ENCODE measurements at regions not wholly inside any gene's neighbourhood (a gene's known extent, or its start where the extent isn't known, plus 50 kb on each side); places are given as distances from the start of the nearest gene placed in this dataset.
"Not testable (repeated sequence)": the region's sequence is repeated elsewhere in the genome, so short reads cannot be mapped to it uniquely, and the experiment has no call there.

DNA sequence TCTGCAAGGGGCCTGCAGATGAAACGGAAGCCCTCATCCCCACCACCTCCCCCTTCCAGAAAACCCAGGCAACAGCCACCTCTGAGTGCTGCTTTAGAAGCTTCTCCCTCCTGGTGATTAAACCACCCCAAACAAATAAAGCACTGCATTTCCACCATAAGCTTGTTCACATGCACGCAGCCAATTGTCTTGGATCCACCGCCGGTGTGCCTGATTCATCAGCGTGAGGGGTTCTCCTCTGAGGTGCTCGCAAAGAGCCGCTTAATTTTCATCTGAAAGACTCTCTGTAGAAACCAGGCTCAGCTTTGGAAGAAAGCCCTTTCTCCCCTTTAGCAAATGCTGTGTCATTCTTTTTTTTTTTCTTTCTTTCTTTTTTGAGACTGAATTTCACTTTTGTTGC is 155.2 kb upstream of the EEF2KMT start:
- no peak for DNase-seq (ENCODE audit: low read depth)

DNA sequence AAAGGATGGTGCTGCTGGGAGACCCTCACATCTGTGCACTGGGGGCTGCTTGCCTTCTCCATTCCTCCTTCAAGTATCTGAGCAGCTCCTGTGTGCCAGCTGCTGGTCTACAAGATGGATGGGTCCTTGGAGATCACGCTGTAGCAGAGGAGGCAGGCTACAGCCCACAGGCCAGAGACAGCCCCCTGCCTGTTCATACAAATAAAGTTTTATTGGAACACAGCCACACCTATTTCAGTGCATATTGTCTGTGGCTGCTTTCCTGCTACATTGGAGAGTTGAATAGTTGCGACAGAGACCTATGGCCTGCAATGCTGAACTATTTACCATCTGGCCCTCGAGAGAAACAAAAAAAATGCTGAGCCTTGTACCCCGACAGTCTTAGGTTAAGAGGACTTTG is 149.8 kb upstream of the EEF2KMT start:
- DNase-seq (ENCODE audit: low read depth) = not testable (repeated sequence)

DNA sequence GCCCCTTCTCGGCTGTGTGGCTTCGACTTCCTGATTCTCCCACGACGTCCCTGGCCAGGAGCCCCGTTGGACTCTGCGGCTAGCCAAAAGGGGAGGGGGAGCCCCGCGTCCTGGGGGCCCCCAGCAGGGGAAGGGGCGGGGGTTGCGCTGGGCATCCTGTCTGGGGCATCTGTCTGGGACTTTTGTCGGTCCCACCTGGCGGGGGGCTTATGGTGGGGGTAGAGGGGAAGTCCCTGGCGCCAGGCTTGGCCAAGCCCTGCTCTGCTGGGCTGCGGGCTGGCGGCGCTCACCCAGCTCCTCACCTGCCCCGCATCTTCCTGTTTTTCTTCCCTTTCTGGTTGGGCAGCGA is 142.7 kb upstream of the EEF2KMT start:
- DNase-seq (ENCODE audit: low read depth) = not testable (repeated sequence)

DNA sequence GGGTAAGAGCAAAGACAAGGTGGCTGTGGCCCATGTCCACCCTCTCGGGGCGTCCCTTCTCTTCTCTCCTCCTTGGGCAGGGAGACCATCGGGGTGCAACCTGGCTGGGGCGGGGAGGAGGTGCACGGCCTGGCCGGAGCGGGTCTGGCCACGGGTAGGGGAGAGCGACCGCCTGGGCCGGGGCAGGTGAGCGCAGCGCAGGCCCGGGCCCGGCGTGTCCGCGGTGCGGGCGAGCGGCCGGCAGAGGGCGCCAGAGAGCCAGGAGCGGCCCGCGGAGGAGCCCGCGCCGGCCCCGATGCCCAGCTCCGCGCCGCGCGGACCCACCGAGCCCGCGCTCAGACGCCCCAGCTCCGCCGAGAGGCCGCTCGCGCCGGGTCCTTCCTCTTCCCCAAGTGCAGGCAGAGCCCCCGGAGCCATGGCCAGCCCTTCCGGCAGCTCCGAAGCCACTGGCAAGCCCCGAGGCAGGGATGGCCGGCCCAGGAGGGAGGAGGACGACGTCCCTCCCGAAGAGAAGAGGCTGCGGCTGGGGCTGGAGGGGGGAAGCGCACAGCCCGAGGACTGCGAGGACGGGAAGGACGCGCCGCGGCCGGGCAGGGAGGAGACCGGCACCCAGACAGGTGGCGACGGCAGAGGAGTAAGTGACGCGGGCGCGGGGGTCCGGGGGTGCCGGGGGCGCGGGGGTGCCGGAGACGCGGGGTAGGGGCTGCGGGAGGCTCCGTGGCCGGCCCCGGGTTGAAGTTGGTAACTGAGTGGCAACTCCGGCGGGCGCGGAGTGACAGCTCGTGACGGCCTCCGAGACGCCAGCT is 142.1 kb upstream of the EEF2KMT start:
- not testable (repeated sequence) for DNase-seq (ENCODE audit: low read depth)

DNA sequence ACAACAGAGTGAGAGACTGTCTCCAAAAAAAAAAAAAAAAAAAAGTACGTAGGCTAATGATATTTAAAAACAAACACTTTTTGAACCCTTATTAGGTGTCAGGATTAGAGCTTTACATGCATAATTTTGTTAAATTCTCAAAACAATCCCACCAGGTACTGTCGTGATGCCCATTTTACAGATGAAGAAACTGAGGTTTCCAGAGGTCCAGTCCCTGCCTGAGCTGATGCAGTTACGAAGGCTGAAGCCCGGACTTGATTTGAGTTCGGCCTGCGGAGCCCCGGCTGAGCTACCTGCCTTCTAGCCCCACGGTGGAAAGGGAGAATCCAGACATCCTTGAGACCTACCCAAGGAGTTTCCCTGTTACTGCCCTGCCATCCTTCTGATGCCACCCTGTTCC is 137.5 kb upstream of the EEF2KMT start:
- DNase-seq (ENCODE audit: low read depth) = no peak

DNA sequence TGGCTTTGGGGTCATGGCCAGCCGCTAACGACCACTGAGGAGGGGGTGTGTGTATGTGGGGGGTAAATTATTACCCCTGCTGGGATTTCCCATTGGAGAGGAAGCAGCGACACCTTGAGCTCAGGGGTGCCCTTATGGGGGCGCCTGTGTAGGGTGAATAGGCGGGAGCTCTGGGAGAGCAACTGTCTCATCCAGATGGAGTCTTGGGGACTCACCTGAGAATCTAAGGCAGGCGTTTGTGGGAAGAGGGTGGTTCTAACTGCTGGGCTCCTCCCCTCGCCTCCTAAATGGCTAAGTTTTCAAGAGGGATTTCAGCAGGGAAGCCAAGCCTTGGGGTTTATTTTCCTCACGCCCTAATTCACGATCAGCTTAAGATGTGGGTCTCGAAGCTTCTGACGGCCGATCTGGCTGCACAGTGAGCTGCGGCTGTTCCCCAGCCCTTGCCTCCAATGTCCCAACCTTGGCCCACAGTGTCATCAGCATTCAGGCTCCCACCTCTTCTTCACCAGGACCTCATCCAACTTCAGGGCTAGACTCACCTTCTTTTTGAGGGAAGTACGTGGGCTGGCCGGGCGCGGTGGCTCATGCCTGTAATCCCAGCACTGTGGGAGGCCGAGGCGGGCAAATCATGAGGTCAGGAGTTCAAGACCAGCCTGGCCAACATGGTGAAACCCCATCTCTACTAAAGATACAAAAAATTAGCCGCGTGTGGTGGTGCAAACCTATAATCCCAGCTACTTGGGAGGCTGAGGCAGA is 136.9 kb upstream of the EEF2KMT start:
- no peak for DNase-seq (ENCODE audit: low read depth)

DNA sequence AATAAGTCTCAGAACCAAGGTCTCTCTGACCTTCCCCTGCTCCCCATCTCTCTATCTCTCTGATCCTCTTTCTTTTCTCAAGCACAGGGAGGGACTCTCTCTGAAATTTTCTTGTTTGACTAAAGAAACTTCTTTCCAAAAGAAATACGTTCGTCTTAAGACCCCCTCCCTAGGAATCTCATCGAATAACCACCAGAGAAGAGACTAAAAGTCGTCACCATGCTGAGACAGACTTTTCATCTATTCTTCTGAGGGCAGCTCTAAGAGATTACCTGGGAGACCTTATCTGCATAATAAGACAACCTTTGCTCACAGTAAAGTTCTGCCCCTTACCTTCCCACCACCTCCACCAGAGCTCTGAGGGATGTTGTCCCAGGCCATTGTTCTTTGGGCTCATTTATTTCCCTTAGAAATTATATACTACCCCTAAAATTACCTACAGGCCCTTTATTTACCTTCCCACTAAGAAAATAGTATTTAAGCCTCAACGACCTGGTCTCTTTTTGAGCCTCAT is 133.7 kb upstream of the EEF2KMT start:
- no peak for DNase-seq (ENCODE audit: low read depth)

DNA sequence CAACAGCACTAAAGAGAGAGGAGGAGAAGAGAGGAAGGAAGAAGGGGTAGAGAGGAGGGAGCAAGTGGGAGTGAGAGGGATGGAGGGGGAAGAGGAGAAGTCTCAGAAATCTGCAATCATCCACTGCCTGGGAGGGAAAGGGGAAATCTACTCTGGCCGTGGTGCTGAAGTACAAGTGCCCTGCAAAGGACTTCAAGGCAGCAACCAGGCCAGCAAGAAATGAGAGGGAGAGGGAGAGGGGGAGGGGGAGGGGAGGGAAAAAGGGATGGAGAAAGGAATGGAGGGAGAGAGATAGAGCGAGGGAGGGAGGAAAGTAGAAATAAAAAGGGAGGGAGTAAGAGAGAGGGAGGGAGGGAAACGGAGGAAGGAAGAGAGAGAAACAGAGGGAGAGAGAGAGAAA is 130.8 kb upstream of the EEF2KMT start:
- DNase-seq (ENCODE audit: low read depth) = no peak

DNA sequence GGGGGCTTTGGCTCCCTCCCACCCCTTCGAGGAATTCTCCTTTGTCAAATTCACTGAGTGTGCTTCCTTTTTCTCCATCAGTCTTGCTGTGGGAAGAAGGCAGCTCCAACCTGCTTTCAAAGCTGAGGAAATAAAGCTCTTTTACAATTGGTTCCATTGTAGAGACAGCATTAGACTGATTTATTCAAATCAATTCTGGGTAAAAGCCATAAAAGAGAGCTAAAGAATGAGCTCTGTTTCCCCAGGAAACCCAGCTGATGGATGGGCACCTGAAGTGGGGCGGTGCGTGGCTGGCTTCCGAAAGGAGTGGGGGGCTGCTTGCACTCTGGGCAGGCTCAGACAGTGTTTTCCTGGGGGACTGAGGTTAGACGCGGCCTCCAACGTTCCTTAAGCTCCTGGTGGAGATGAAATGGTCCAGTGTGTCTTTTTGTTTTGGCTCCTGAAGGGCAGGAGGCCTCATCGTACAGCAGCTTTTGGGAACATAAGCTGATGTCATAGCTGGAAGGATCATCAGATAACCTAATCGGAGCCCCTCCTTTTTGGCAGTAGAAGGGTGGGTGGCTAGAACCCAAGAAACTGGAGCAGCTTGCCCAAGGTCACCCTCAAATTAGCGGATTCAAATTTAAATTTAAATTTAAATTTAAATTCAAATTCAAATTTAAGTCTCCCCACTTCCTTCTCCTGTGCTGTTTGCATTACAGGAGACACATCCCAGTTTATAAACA is 128.5 kb upstream of the EEF2KMT start:
- no peak for DNase-seq (ENCODE audit: low read depth)

DNA sequence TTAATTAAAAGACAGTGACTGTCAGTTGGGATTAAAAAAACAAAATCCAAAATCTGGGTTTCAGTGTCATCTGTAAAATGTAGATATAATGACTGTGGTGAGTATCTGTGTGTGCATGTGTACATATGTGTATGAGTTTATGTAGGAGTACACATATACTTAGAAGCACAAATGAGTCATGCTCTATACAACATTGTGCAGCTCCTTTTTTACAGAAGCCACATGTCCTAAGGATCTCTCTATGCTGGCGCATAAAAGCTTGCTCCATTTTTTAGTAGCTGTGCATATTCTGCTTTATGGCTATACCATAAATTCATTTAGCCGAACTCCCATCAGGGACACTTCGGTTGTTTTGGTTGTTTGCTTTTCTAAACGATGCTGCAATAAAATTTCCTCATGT is 125.2 kb upstream of the EEF2KMT start:
- no peak for DNase-seq (ENCODE audit: low read depth)

DNA sequence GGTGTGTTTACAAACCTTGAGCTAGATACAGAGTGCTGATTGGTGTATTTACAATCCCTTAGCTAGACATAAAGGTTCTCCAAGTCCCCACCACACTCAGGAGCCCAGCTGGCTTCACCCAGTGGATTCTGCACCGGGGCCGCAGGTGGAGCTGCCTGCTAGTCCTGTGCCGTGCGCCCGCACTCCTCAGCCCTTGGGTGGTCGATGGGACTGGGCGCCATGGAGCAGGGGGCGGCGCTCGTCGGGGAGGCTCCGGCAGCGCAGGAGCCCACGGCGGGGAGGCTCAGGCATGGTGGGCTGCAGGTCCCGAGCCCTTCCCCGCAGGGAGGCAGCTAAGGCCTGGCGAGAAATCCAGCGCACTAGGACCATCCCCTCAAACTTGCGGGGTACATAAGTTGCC is 124.2 kb upstream of the EEF2KMT start:
- not testable (repeated sequence) for DNase-seq (ENCODE audit: low read depth)

DNA sequence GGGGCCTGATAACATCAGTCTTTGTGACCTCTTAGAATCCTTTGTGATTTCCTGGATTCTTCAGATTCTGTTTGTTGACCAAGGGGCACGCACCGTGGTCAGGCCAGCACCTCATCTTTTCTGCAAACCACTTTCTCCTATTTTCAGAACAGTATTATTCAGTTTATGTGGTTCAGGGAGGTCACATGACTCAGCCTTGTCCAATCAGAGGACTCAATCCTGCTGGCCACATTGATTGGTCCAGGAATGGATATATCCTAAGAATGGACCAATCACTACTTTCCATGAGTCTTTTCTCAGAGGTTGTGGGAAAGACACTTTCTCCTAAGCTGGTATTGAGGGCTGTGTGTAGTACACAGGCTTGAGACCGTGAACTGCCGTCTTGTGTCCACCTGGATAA is 123.1 kb upstream of the EEF2KMT start:
- DNase-seq (ENCODE audit: low read depth) = no peak

DNA sequence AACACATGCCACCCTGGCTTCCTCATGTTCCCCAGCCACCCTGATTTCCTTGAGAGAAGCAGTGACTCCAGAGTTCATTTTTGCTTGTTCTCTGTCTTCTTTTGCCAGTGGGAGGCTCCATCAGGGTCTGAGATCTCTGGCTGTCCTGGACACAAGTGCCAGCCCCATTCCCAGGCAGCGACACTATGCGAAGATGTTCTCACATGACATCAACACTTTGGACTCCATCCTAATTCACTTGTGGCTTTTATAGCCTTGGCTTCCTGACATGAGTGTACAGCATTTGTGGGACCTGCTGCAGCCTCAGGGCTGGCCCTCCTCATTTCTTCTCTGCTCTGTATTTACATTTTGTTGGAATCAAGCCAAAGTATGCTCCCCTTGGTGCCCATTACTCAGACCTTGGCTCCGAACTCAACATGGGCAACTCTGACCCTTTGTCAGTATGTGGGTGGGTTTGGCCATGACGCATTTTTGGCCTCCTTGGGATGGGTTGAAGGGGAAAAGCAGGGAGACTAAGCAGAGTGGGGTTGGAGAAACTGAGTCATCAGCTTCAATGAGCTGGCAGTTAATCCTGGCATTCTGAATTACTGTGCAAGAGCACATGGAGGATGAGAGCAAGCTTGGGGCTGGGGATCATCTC is 119.0 kb upstream of the EEF2KMT start:
- peak; percentile 8 for DNase-seq (ENCODE audit: low read depth)

DNA sequence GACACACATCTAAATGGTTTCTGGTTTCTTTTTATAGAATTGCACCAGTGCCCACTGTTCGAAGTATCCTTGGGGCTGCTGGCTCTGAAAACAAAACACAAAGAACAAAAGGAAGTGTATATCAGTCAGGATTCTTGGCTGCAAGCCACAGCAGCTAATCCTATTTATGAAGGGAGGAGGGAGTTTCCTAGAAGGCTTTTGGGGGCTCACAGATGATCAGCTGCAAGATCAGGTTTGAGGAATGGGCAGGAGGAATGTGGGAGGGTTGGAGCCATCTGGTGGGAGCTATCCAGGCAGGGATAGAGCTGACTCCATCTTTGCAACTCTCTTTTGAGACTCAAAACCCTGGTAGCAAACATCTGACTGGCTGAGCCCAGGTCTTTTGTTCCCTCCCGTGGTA is 118.3 kb upstream of the EEF2KMT start:
- DNase-seq (ENCODE audit: low read depth) = no peak

DNA sequence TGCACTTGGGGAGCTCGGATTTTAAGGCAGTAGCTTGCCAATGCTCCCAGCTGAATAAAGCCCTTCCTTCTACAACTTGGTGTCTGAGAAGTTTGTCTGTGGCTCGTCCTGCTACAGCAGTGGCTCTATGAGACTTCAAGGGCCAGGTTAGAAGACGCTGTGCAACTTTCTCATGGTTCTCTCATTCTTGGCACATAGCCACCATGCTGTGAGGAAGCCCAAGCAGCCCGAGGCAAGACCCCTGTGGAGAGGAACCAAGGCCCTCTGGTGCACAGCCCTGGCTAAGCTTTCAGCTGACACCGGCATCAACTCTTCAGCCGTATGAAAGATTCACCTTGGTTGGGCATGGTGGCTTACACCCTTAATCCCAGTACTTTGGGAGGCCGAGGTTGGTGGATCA is 116.9 kb upstream of the EEF2KMT start:
- DNase-seq (ENCODE audit: low read depth) = no peak

DNA sequence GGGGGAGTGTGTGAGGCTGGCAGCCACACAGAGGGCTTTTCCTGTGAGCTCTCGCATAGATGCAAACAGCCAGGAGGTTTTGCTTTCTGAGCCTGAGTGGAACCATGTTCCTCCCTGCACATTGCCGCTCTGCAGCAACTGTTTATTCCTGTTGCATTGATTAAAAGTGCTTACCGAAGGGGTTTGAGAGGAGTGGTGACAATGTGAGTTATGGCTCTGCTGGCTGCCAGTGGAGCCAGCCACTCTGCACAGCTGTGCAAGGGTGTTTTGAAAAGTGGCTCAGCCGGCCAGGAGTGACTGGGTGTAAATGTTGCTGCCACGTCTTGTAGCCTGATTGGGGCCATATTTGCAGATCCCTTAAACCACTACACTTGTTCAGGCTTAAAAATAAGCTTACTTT is 114.9 kb upstream of the EEF2KMT start:
- not testable (repeated sequence) for DNase-seq (ENCODE audit: low read depth)

DNA sequence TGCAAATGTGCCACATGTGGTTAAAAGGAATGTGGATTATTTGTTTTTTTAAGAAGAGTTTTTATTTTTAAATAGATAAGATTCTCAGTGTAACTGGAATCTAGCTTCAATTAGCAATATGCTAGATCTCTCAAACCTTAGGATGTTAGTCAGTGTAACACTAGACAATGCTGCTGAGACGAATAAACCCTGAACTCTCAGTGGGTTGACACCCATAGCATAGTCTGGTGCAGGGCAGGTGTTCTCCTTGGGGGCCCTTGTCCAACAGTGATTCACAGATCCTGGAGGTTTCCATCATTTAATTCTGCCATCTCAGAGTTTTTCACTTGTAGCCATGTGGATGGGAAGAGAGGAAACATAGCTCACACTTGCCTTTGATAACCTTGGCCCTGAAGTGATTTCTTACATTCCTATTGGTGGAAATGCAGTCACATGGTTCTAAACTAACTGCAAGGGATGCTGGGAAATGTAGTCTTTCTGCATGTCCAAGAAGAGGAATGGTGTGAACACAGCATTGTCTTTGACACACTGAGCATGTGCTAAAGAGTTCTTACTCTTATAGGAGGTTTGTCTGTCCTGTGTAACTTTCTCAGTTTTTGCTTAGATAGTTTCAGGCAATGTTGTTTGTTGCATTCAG is 110.4 kb upstream of the EEF2KMT start:
- DNase-seq (ENCODE audit: low read depth) = peak; percentile 36

DNA sequence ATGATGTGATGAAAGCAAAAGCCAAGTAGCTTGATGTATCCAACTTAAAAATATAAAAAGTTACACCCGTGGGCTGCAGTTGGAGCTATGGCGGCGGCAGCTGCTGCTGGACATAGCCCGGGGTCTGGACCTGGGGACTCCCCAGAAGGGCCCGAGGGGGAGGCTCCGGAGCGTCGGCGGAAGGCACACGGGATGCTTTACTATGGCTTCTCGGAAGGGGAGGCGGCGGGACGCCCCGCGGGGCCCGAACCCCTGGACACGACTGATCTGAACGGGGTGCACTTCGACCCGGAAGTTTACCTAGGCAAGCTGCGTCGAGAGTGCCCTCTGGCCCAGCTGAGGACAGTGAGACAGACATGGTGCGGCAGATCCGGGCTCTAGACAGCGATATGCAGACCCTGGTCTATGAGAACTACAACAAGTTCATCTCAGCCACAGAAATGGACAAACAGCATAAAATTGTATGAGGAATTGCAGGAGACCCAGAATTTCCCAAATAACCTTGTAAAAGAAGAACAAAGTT is 109.5 kb upstream of the EEF2KMT start:
- DNase-seq (ENCODE audit: low read depth) = no peak

DNA sequence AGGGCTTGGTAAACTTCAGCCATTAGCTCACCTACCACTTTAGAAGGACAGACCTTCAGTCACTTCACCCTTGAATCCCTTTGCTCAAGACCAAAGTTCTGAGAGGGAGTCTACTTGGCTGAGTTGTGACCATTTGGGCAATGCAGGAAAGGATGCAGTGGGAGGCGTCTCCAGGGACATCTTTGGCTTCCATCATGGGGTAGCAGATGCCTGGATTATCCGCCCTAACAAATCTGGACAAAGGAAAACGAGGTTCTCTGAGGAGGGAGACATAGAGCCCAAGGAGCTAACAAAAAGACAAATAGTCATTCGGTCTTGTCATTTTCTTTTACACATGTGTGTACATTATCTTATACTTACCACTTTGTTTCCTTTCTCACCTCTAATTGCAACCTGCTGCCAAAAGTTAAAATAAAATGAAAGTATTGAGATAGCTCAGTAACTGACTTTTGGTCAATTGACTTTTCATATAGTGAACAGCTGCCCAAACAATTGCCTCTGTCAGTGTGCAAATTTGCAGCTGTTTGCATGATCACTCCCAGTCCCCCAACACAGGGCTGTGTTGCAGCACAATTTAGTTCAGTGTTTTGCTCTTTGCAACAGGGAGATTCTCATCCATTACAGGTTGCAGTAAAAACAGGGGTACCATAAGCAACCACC is 108.9 kb upstream of the EEF2KMT start:
- no peak for DNase-seq (ENCODE audit: low read depth)

DNA sequence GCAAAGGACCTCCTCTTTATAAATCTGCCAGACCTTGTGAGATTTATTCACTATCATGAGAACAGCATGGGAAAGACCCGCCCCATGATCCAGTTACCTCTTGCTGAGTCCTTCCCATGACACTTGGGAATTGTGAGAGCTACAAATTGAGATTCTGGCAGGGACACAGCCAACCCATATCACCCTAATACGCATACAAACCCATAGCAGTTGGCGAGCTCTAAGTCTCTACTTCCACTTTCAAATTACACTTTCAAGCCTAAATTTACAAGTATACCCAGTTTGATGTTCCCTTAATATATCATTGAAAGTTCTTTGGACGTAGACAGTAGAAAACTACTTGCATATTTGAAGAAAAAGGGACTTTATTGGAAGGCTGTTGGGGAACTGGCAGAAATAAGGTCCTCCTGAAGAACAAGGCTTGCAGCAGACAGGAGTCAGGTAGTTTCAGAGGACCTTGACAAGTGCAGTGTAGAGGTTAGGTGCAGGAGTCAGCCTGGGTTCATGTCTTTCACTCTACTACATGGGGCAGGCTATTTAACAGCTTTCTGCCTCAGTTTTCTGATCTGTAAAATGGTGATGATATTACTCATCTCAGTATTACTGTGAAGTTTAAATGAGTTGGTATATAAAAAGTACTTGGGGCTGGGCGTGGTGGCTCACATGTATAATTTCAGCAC is 107.9 kb upstream of the EEF2KMT start:
- DNase-seq (ENCODE audit: low read depth) = no peak
